Naive thymus-derived CD4-positive, alpha-beta T cell (primary cell): ENCODE measurements at regions not wholly inside any gene's neighbourhood (a gene's known extent, or its start where the extent isn't known, plus 50 kb on each side); places are given as distances from the start of the nearest gene placed in this dataset.
"Not testable (repeated sequence)": the region's sequence is repeated elsewhere in the genome, so short reads cannot be mapped to it uniquely, and the experiment has no call there.

Experiments
- ATAC-seq: fragments of 150-1000 bp; cut with Tn5 transposase; 2 replicates; pipeline ENCODE4 v1.10.0; 2021; ENCODE audit warnings: mild to moderate bottlenecking, moderate library complexity
- CTCF ChIA-PET: fragments of 350-600 bp; sonication (Branson Sonifier 250); formaldehyde crosslinking; loops from one replicate; lab custom pipeline; 2021; ENCODE audit warnings: antibody characterized with exemption; lab: Charles Lee
- POLR2A ChIA-PET: fragments of 350-600 bp; sonication (Branson Sonifier 250); formaldehyde crosslinking; loops from one replicate; lab custom pipeline; 2021; ENCODE audit warnings: antibody characterized with exemption, inconsistent platforms; lab: Charles Lee
- DNase-seq, 9 donors: peaks; one replicate each; pipeline versions ENCODE4 v3.0.0 to v3.0.0-alpha.2; 2020 to 2022; ENCODE audit warnings: mixed read lengths in 1 of 9
- H3K27ac ChIP-seq: one replicate; pipeline ENCODE4 v1.7.0; 2013; ENCODE audit warnings: mild to moderate bottlenecking, low read depth, low read length, moderate library complexity
- H3K27me3 ChIP-seq, 2 donors: one replicate each; pipeline ENCODE4 v1.7.0; 2013; ENCODE audit warnings: low read length in 2 of 2, mild to moderate bottlenecking in 2 of 2, moderate library complexity in 2 of 2; ENCODE audit not compliant: control insufficient read depth in 2 of 2, insufficient read depth in 2 of 2
- H3K36me3 ChIP-seq, 3 experiments: 1 replicate in 2 of 3; 2 replicates in 1 of 3; pipeline ENCODE4 v1.7.0; 2013; ENCODE audit warnings: low read length in 3 of 3, mild to moderate bottlenecking in 3 of 3, moderate library complexity in 1 of 3; ENCODE audit not compliant: insufficient read depth in 3 of 3, control insufficient read depth in 2 of 3
- H3K4me1 ChIP-seq, 2 donors: one replicate each; pipeline ENCODE4 v1.7.0; 2013; ENCODE audit warnings: low read length in 2 of 2, mild to moderate bottlenecking in 2 of 2, moderate library complexity in 1 of 2; ENCODE audit not compliant: control insufficient read depth in 2 of 2, insufficient read depth in 2 of 2
- H3K4me3 ChIP-seq: 2 replicates; pipeline ENCODE4 v1.7.0; 2013; ENCODE audit warnings: mild to moderate bottlenecking, low read length
- H3K9me3 ChIP-seq, 3 experiments: 1 replicate in 2 of 3; 2 replicates in 1 of 3; pipeline ENCODE4 v1.7.0; 2013; ENCODE audit warnings: low read length in 3 of 3; ENCODE audit not compliant: control insufficient read depth in 2 of 3
- H3K27ac Mint-ChIP-seq, 9 donors: one replicate each; pipeline ENCODE4 v1.8.0; 2020 to 2022; ENCODE audit warnings: mixed read lengths in 9 of 9, mild to moderate bottlenecking in 8 of 9, moderate library complexity in 5 of 9, inconsistent platforms in 2 of 9
- H3K27me3 Mint-ChIP-seq, 5 donors: one replicate each; pipeline ENCODE4 v1.8.0; 2021 to 2022; ENCODE audit warnings: mixed read lengths in 5 of 5, mild to moderate bottlenecking in 1 of 5
- H3K36me3 Mint-ChIP-seq, 5 donors: one replicate each; pipeline ENCODE4 v1.8.0; 2020 to 2022; ENCODE audit warnings: mixed read lengths in 5 of 5, mild to moderate bottlenecking in 3 of 5, inconsistent platforms in 1 of 5
- H3K4me1 Mint-ChIP-seq, 7 donors: one replicate each; pipeline ENCODE4 v1.8.0; 2020 to 2022; ENCODE audit warnings: mixed read lengths in 7 of 7, mild to moderate bottlenecking in 3 of 7, inconsistent platforms in 1 of 7
- H3K4me3 Mint-ChIP-seq, 10 donors: one replicate each; pipeline ENCODE4 v1.8.0; 2020 to 2022; ENCODE audit warnings: mild to moderate bottlenecking in 10 of 10, mixed read lengths in 10 of 10, moderate library complexity in 6 of 10, inconsistent platforms in 2 of 10
- H3K9me3 Mint-ChIP-seq, 11 donors: one replicate each; pipeline ENCODE4 v1.8.0; 2020 to 2022; ENCODE audit warnings: mixed read lengths in 11 of 11, mild to moderate bottlenecking in 4 of 11, inconsistent platforms in 1 of 11, moderate library complexity in 1 of 11
- intact Hi-C, 2 donors: fragments of 100-400 bp; cut with micrococcal nuclease; formaldehyde crosslinking; loops; one replicate each; pipeline ENCODE4 v1.15.1; 2023

DNA sequence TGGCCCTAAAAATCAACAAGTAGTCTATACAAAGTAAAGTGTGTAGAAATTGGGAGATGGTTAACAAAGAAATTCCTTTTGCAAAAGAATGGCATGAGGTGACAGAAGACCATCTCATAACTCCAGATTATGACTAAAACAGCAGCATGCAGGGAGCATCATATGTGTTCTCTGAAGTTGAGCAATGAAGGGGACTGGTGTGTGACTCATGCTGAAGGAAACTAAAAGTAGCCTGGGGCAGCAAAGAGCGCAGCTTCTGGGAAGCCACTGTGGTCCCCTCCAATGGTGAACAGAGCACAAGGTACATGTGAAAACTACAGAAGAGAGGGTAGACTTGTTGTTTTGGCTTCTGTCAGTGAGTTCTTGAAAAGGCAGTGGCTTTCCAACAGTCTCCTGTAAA, 133.4 kb downstream of the MACC1 start:
- Histone ChIP-seq H3K27me3 (no peaks in the 10 kb centered on the region), H3K9me3 (no peaks in the 10 kb centered on the region), H3K27ac (no peak overlapping the region), H3K4me3 (no peak overlapping the region), H3K36me3 (no peaks in the 10 kb centered on the region), H3K4me1 (no peaks in the 10 kb centered on the region)
- DNase-seq (no peak), ATAC-seq (no peak)
- no peak overlapping the region for H3K27ac Mint-ChIP-seq
- CTCF ChIA-PET = no interaction called here
- H3K4me3 Mint-ChIP-seq = no peak overlapping the region
- intact Hi-C loops = no loop called here
- H3K36me3 Mint-ChIP-seq = no peaks in the 10 kb centered on the region
- no peaks in the 10 kb centered on the region for H3K27me3 Mint-ChIP-seq
- POLR2A ChIA-PET = no interaction called here
- peaks cover 0 to 6% (median 0%) of the 10 kb centered on the region in 11 donors for H3K9me3 Mint-ChIP-seq
- H3K4me1 Mint-ChIP-seq = no peaks in the 10 kb centered on the region

DNA sequence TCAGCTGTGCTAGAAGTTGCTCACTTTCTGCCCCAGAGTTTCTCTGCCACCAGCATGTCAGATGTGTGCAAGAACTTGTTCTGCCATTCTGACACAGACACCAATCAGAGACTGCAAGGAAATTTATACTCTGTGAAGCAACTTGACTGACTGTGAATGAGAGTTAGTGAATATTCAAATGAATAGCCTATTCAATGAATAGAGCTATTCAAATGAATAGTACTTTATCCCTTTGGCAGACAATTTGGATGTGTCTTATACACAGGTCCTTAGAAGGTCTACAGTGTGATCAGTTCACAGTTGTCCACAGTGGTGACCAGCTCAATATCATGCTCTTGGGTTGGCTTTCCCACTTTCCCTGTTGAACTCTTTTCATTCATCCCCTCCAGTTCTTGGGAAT, 138.1 kb downstream of the MACC1 start:
- Mint-ChIP-seq H3K9me3 (peaks cover 0 to 11% (median under 1%) of the 10 kb centered on the region in 11 donors), H3K36me3 (no peaks in the 10 kb centered on the region), H3K27ac (no peak overlapping the region), H3K27me3 (no peaks in the 10 kb centered on the region), H3K4me3 (no peak overlapping the region), H3K4me1 (no peaks in the 10 kb centered on the region)
- DNase-seq (no peak), ATAC-seq (no peak)
- ChIA-PET CTCF (no interaction called here), POLR2A (no interaction called here)
- intact Hi-C loops = no loop called here
- Histone ChIP-seq H3K4me1 (no peaks in the 10 kb centered on the region), H3K27me3 (no peaks in the 10 kb centered on the region), H3K27ac (no peak overlapping the region), H3K9me3 (no peaks in the 10 kb centered on the region), H3K4me3 (no peak overlapping the region), H3K36me3 (no peaks in the 10 kb centered on the region)

GRCh38 chr7:20076835-20077234, 140.3 kb downstream of the MACC1 start:
- H3K36me3 Mint-ChIP-seq = no peaks in the 10 kb centered on the region
- H3K27me3 Mint-ChIP-seq = no peaks in the 10 kb centered on the region
- Histone ChIP-seq H3K27me3 (no peaks in the 10 kb centered on the region), H3K9me3 (no peaks in the 10 kb centered on the region), H3K4me1 (no peaks in the 10 kb centered on the region), H3K36me3 (no peaks in the 10 kb centered on the region), H3K4me3 (no peak overlapping the region), H3K27ac (no peak overlapping the region)
- H3K4me1 Mint-ChIP-seq = no peaks in the 10 kb centered on the region
- no peak overlapping the region for H3K4me3 Mint-ChIP-seq
- intact Hi-C loops = no loop called here
- POLR2A ChIA-PET = no interaction called here
- no peak overlapping the region for H3K27ac Mint-ChIP-seq
- CTCF ChIA-PET = no interaction called here
- DNase-seq (no peak), ATAC-seq (no peak)
- peaks cover 0 to 9% (median 3%) of the 10 kb centered on the region in 11 donors for H3K9me3 Mint-ChIP-seq

GRCh38 chr7:20075992-20076820, 141.0 kb downstream of the MACC1 start:
- Mint-ChIP-seq H3K4me3 (no peak overlapping the region), H3K9me3 (peaks cover 0 to 6% (median 3%) of the 10 kb centered on the region in 11 donors), H3K27me3 (no peaks in the 10 kb centered on the region), H3K4me1 (no peaks in the 10 kb centered on the region), H3K27ac (no peak overlapping the region), H3K36me3 (no peaks in the 10 kb centered on the region)
- Histone ChIP-seq H3K4me1 (no peaks in the 10 kb centered on the region), H3K27me3 (no peaks in the 10 kb centered on the region), H3K36me3 (no peaks in the 10 kb centered on the region), H3K4me3 (no peak overlapping the region), H3K9me3 (no peaks in the 10 kb centered on the region), H3K27ac (no peak overlapping the region)
- DNase-seq (no peak), ATAC-seq (no peak)
- intact Hi-C loops = no loop called here
- ChIA-PET CTCF (no interaction called here), POLR2A (no interaction called here)

DNA sequence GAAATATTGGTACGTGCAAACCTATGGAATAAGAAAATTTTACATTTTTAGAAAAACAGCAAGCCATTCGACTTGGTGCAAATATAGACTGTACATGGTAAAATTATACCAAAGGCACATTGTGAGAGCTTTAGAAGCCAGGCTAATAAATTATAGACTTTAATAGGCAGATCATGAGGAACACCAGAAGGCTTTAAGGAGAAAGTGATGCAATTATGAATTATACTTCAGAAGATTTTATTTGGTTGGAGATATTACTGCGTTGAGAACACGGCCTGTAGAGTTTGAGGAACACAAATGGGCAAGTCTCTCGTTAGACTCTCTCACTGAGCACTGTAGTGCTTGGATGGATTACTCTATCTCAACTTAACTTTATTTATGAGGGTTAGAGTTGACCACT, 141.7 kb downstream of the MACC1 start:
- no peak for ATAC-seq
- POLR2A ChIA-PET = no interaction called here
- Histone ChIP-seq H3K27me3 (no peaks in the 10 kb centered on the region), H3K4me1 (no peaks in the 10 kb centered on the region), H3K9me3 (no peaks in the 10 kb centered on the region), H3K4me3 (no peak overlapping the region), H3K36me3 (no peaks in the 10 kb centered on the region), H3K27ac (no peak overlapping the region)
- H3K9me3 Mint-ChIP-seq = peaks cover 0 to 10% (median 2%) of the 10 kb centered on the region in 11 donors
- no peak overlapping the region for H3K4me3 Mint-ChIP-seq
- H3K27me3 Mint-ChIP-seq = no peaks in the 10 kb centered on the region
- H3K27ac Mint-ChIP-seq = no peak overlapping the region
- intact Hi-C loops = no loop called here
- no peaks in the 10 kb centered on the region for H3K36me3 Mint-ChIP-seq
- H3K4me1 Mint-ChIP-seq = no peaks in the 10 kb centered on the region
- DNase-seq = no peak
- CTCF ChIA-PET = no interaction called here

DNA sequence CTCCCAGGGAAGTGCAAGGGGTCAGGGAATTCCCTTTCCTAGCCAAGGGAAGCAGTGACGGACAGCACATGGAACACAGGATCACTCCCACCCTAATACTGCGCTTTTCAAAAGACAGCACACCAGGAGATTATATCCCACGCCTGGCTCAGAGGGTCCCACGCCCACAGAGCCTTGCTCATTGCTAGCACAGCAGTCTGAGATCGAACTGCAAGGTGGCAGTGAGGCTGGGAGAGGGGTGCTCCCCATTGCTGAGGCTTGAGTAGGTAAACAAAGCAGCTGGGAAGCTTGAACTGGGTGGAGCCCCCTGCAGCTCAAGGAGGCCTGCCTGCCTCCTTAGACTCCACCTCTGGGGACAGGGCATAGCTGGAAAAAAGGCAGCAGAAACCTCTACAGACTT, 149.2 kb downstream of the MACC1 start:
- H3K9me3 Mint-ChIP-seq = peaks cover 3 to 16% (median 6%) of the 10 kb centered on the region in 11 donors
- DNase-seq, H3K4me3 Mint-ChIP-seq, H3K27me3 Mint-ChIP-seq, H3K27ac ChIP-seq, H3K4me1 ChIP-seq, H3K36me3 Mint-ChIP-seq, CTCF ChIA-PET, intact Hi-C loops, H3K27ac Mint-ChIP-seq, POLR2A ChIA-PET, H3K27me3 ChIP-seq, ATAC-seq, H3K4me3 ChIP-seq, H3K9me3 ChIP-seq, H3K36me3 ChIP-seq: not testable (repeated sequence)
- H3K4me1 Mint-ChIP-seq = peaks cover 0 to 12% (median 7%) of the 10 kb centered on the region in 7 donors
